OCI-LY3 (cell line): ENCODE measurements at regions not wholly inside any gene's neighbourhood (a gene's known extent, or its start where the extent isn't known, plus 50 kb on each side); places are given as distances from the start of the nearest gene placed in this dataset.
A peak's percentile ranks its signal among the peaks of the same experiment; 100 is the strongest.

Experiments used
- H2AFZ ChIP-seq: fragments of 200-600, 300-600 bp; shearing (Covaris generic); 2 replicates; pipeline ENCODE4 v1.6.0; 2014; ENCODE audit warnings: antibody characterized with exemption, low read depth, low read length
- H3K27ac ChIP-seq: fragments of 200-600, 300-600 bp; sonication (generic); 2 replicates; pipeline ENCODE4 v1.5.1; 2014; ENCODE audit warnings: mild to moderate bottlenecking, low read length, moderate library complexity, mixed read lengths
- H3K27me3 ChIP-seq: fragments of 200-600, 300-600 bp; sonication (generic); 2 replicates; pipeline ENCODE4 v1.6.1; 2014; ENCODE audit warnings: low read depth, low read length, mixed read lengths
- H3K36me3 ChIP-seq: fragments of 200-600, 300-600 bp; sonication (generic); replicated peaks from 2 replicates; pipeline ENCODE3; 2014; ENCODE audit warnings: low read depth, low read length, mixed read lengths
- H3K4me1 ChIP-seq: fragments of 300-600, 200-600 bp; sonication (generic); 2 replicates; pipeline ENCODE4 v1.6.1; 2014; ENCODE audit warnings: low read length, mixed read lengths
- H3K4me2 ChIP-seq: fragments of 200-600, 300-600 bp; sonication (generic); 2 replicates; pipeline ENCODE4 v1.6.1; 2014; ENCODE audit warnings: low read length, mixed read lengths
- H3K4me3 ChIP-seq: fragments of 300-600, 200-600 bp; sonication (generic); 2 replicates; pipeline ENCODE4 v1.5.1; 2014; ENCODE audit warnings: antibody characterized with exemption, mild to moderate bottlenecking, low read length, moderate library complexity
- H3K79me2 ChIP-seq: fragments of 300-600, 200-600 bp; shearing (Covaris generic); 2 replicates; pipeline ENCODE4 v1.6.1; 2014; ENCODE audit warnings: mild to moderate bottlenecking, low read length, mixed read lengths
- H3K9ac ChIP-seq: fragments of 300-600, 200-600 bp; shearing (Covaris generic); 2 replicates; pipeline ENCODE4 v1.6.0; 2014; ENCODE audit warnings: mild to moderate bottlenecking, low read length, moderate library complexity
- H3K9me3 ChIP-seq: fragments of 200-600, 300-600 bp; shearing (Covaris generic); 2 replicates; pipeline ENCODE4 v1.6.1; 2014; ENCODE audit warnings: low read length, mixed read lengths; ENCODE audit not compliant: insufficient read depth
- H4K20me1 ChIP-seq: fragments of 200-600, 300-600 bp; sonication (generic); 2 replicates; pipeline ENCODE4 v1.6.1; 2016; ENCODE audit warnings: low read length, mixed read lengths; ENCODE audit not compliant: insufficient read depth
- CTCF ChIP-seq: fragments of 200-600, 300-600 bp; sonication (generic); IDR thresholded peaks from 2 replicates; pipeline ENCODE4 v1.5.1; 2014; ENCODE audit warnings: antibody characterized with exemption, low read length, low read depth
- EZH2phosphoT487 ChIP-seq: fragments of 200-600 bp; shearing (Covaris generic); IDR thresholded peaks from 2 replicates; pipeline ENCODE4 v1.6.1; 2018; ENCODE audit warnings: antibody characterized with exemption, mixed run types, low read depth

DNA sequence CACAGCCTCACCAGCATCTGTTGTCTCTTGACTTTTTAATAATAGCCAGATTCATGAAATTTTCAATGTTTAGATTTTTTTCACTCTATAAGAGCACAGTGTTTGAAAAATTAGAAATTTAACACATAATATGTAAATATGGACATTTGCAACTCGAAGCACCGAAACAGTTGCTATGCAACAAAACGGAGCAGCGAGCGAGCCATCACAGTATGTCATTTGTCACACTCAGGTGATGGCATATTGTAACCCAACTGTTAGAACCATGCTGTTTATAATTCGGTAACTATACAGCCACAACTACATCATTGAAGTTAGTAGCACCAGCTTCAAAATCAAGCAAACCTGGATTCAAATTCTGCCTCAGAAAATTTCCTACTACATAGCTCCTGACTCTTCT, 410.8 kb downstream of the NPIPA8 start:
- Histone ChIP-seq H3K4me3 (no peak overlapping the region), H3K9me3 (no peaks in the 10 kb centered on the region), H2AFZ (no peak overlapping the region), H3K27me3 (no peaks in the 10 kb centered on the region), H3K36me3 (no peaks in the 10 kb centered on the region), H3K4me1 (no peaks in the 10 kb centered on the region), H3K9ac (no peak overlapping the region), H3K27ac (no peak overlapping the region), H3K79me2 (no peaks in the 10 kb centered on the region), H4K20me1 (no peaks in the 10 kb centered on the region), H3K4me2 (no peak overlapping the region)
- no peak for TF ChIP-seq EZH2phosphoT487
- no peak for TF ChIP-seq CTCF

DNA sequence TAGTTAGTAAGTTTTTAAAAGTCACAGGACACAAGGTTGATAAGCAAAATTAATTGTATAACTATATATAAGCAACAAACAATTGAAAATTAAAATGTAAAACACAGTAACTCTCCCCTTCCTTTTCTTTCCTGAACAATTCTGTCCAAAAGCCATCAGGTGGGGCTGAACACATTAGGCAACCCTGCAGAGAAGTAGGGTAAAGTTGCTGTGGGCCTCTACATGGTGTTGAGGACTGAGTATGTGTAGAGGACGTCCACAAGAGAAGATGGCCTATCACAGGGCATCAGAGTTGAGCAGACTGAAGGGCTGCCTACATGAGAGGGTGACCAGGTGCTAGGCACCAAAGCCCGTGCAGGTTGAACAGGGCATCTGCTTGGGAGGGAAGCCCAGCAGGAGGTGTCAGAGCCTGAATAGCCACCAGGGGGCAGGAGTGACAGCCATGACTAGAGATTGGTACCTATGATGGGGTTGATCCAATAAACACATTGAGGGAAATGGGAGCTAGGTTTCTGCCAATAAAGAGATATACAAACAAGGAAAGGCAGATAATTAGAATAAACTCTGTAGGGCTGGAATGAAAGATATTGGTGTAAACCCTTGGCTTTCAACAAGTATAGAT, 415.1 kb downstream of the NPIPA8 start:
- no peaks in the 10 kb centered on the region for H3K36me3 ChIP-seq
- no peaks in the 10 kb centered on the region for H4K20me1 ChIP-seq
- H3K9me3 ChIP-seq, result no peaks in the 10 kb centered on the region
- H3K9ac ChIP-seq, result no peak overlapping the region
- no peak overlapping the region for H3K4me3 ChIP-seq
- no peaks in the 10 kb centered on the region for H3K27me3 ChIP-seq
- TF ChIP-seq EZH2phosphoT487, result no peak
- TF ChIP-seq CTCF, result peak; percentile 72
- no peak overlapping the region for H2AFZ ChIP-seq
- no peak overlapping the region for H3K27ac ChIP-seq
- no peak overlapping the region for H3K4me2 ChIP-seq
- H3K79me2 ChIP-seq, result no peaks in the 10 kb centered on the region
- H3K4me1 ChIP-seq, result no peaks in the 10 kb centered on the region

GRCh38 chr16:17917316-17918019, 419.1 kb downstream of the NPIPA8 start:
- H3K4me3 ChIP-seq, result no peak overlapping the region
- no peak overlapping the region for H3K27ac ChIP-seq
- TF ChIP-seq EZH2phosphoT487 (no peak), CTCF (no peak)
- no peaks in the 10 kb centered on the region for H3K36me3 ChIP-seq
- no peak overlapping the region for H3K4me2 ChIP-seq
- no peaks in the 10 kb centered on the region for H4K20me1 ChIP-seq
- no peaks in the 10 kb centered on the region for H3K27me3 ChIP-seq
- H3K9ac ChIP-seq, result no peak overlapping the region
- no peaks in the 10 kb centered on the region for H3K79me2 ChIP-seq
- no peak overlapping the region for H2AFZ ChIP-seq
- H3K9me3 ChIP-seq, result no peaks in the 10 kb centered on the region
- H3K4me1 ChIP-seq, result no peaks in the 10 kb centered on the region

- Histone ChIP-seq H3K4me3 (no peak overlapping the region), H3K4me1 (no peaks in the 10 kb centered on the region), H3K27me3 (no peaks in the 10 kb centered on the region), H3K9ac (no peak overlapping the region), H3K36me3 (no peaks in the 10 kb centered on the region), H2AFZ (no peak overlapping the region), H3K79me2 (no peaks in the 10 kb centered on the region), H3K4me2 (no peak overlapping the region), H4K20me1 (no peaks in the 10 kb centered on the region), H3K9me3 (no peaks in the 10 kb centered on the region), H3K27ac (no peak overlapping the region)
- no peak for TF ChIP-seq EZH2phosphoT487
- no peak for TF ChIP-seq CTCF
Measured at GRCh38 chr16:17915791-17916190, 420.7 kb downstream of the NPIPA8 start.
